HCT116 (cell line): ENCODE measurements at regions not wholly inside any gene's neighbourhood (a gene's known extent, or its start where the extent isn't known, plus 50 kb on each side); places are given as distances from the start of the nearest gene placed in this dataset.

Experiments
- CBX3 ChIP-seq: IDR thresholded peaks from 2 replicates; pipeline ENCODE4 v1.6.1; 2012; ENCODE audit warnings: low read depth
- EGR1 ChIP-seq: IDR thresholded peaks from 2 replicates; pipeline ENCODE4 v1.6.1; 2012; ENCODE audit warnings: low read depth
- EZH2 ChIP-seq: fragments of 200-600 bp; sonication (generic); IDR thresholded peaks from 2 replicates; pipeline ENCODE4 v1.6.1; 2017; ENCODE audit warnings: antibody characterized with exemption, mixed run types
- EZH2phosphoT487 ChIP-seq: fragments of 200-600 bp; IDR thresholded peaks from 2 replicates; pipeline ENCODE4 v1.6.1; 2018; ENCODE audit warnings: antibody characterized with exemption, borderline replicate concordance
- JUND ChIP-seq: IDR thresholded peaks from 2 replicates; pipeline ENCODE4 v1.6.1; 2012
- POLR2A ChIP-seq: IDR thresholded peaks from 2 replicates; pipeline ENCODE4 v1.7.0; 2011; ENCODE audit warnings: borderline replicate concordance; ENCODE audit not compliant: insufficient read depth, insufficient read length; ENCODE audit errors: extremely low read depth
- POLR2AphosphoS5 ChIP-seq: IDR thresholded peaks from 2 replicates; pipeline ENCODE4 v1.6.1; 2011; ENCODE audit warnings: mild to moderate bottlenecking, low read depth, low read length, moderate library complexity
- RAD21 ChIP-seq: IDR thresholded peaks from 2 replicates; pipeline ENCODE4 v1.6.1; 2012; ENCODE audit warnings: low read depth, mild to moderate bottlenecking
- SP1 ChIP-seq: IDR thresholded peaks from 2 replicates; pipeline ENCODE4 v1.6.1; 2012; ENCODE audit warnings: low read depth
- YY1 ChIP-seq: IDR thresholded peaks from 2 replicates; pipeline ENCODE4 v1.6.1; 2011; ENCODE audit warnings: low read length, low read depth, moderate library complexity, mild to moderate bottlenecking; ENCODE audit not compliant: insufficient replicate concordance; ENCODE audit errors: extremely low read depth
- TF ChIP-seq, protein P1 (sequence below), 3 experiments: fragments of 200-600 bp in 1 of 3; sonication (generic) in 1 of 3; IDR thresholded peaks in 2 of 3; conservative IDR thresholded peaks in 1 of 3; 2 replicates each; pipeline ENCODE4 v1.5.1; 2012 to 2017; ENCODE audit warnings: low read depth in 2 of 3, low read length in 2 of 3, antibody characterized with exemption in 1 of 3, borderline replicate concordance in 1 of 3, control low read depth in 1 of 3, mild to moderate bottlenecking in 1 of 3, mixed read lengths in 1 of 3, mixed run types in 1 of 3, moderate library complexity in 1 of 3; ENCODE audit not compliant: insufficient read depth in 1 of 3
- TF ChIP-seq, protein P2 (sequence below): IDR thresholded peaks from 2 replicates; pipeline ENCODE4 v1.6.1; 2012
- TF ChIP-seq, protein P3 (sequence below): IDR thresholded peaks from 2 replicates; pipeline ENCODE4 v1.6.1; 2012
- TF ChIP-seq, protein P4 (sequence below): IDR thresholded peaks from 2 replicates; pipeline ENCODE4 v1.6.1; 2012; ENCODE audit warnings: low read depth

DNA sequence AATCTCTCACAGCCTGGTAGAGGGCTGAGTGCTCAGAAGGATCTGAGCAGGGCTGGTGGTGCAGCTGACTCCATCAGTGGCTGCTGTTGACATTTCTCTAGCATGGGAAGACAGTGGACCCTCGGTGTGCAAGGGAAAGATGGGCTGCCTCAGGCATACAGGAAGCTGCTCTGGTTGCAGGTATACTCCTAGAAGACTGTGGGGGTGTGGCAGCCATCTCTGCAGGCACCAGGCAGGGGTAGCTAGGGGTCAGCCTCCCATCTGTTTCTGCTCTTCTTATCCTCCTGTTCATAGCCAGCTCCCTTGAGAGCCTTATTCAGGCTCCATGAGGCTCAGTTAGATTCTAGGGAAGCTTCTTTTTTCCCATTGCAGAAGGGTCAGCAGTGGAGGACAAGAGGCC is 475.5 kb downstream of the TSHZ3 start:
- TF ChIP-seq, protein P1, sequence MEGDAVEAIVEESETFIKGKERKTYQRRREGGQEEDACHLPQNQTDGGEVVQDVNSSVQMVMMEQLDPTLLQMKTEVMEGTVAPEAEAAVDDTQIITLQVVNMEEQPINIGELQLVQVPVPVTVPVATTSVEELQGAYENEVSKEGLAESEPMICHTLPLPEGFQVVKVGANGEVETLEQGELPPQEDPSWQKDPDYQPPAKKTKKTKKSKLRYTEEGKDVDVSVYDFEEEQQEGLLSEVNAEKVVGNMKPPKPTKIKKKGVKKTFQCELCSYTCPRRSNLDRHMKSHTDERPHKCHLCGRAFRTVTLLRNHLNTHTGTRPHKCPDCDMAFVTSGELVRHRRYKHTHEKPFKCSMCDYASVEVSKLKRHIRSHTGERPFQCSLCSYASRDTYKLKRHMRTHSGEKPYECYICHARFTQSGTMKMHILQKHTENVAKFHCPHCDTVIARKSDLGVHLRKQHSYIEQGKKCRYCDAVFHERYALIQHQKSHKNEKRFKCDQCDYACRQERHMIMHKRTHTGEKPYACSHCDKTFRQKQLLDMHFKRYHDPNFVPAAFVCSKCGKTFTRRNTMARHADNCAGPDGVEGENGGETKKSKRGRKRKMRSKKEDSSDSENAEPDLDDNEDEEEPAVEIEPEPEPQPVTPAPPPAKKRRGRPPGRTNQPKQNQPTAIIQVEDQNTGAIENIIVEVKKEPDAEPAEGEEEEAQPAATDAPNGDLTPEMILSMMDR (IDR thresholded peaks at IDR 0.05 in 2 of 3, conservative IDR thresholded peaks at IDR 0.05 in 1 of 3; ENCODE audit: borderline replicate concordance in 1 of 3, insufficient read depth in 1 of 3, low read depth in 2 of 3, low read length in 2 of 3) = no peak
- TF ChIP-seq, protein P2, sequence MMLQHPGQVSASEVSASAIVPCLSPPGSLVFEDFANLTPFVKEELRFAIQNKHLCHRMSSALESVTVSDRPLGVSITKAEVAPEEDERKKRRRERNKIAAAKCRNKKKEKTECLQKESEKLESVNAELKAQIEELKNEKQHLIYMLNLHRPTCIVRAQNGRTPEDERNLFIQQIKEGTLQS = no peak
- TF ChIP-seq POLR2AphosphoS5 (no peak), POLR2A (no peak), RAD21 (no peak), EGR1 (no peak), YY1 (no peak), JUND (no peak), SP1 (no peak), EZH2 (no peak), EZH2phosphoT487 (no peak), CBX3 (no peak)
- TF ChIP-seq, protein P3, sequence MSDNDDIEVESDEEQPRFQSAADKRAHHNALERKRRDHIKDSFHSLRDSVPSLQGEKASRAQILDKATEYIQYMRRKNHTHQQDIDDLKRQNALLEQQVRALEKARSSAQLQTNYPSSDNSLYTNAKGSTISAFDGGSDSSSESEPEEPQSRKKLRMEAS = no peak
- TF ChIP-seq, protein P4, sequence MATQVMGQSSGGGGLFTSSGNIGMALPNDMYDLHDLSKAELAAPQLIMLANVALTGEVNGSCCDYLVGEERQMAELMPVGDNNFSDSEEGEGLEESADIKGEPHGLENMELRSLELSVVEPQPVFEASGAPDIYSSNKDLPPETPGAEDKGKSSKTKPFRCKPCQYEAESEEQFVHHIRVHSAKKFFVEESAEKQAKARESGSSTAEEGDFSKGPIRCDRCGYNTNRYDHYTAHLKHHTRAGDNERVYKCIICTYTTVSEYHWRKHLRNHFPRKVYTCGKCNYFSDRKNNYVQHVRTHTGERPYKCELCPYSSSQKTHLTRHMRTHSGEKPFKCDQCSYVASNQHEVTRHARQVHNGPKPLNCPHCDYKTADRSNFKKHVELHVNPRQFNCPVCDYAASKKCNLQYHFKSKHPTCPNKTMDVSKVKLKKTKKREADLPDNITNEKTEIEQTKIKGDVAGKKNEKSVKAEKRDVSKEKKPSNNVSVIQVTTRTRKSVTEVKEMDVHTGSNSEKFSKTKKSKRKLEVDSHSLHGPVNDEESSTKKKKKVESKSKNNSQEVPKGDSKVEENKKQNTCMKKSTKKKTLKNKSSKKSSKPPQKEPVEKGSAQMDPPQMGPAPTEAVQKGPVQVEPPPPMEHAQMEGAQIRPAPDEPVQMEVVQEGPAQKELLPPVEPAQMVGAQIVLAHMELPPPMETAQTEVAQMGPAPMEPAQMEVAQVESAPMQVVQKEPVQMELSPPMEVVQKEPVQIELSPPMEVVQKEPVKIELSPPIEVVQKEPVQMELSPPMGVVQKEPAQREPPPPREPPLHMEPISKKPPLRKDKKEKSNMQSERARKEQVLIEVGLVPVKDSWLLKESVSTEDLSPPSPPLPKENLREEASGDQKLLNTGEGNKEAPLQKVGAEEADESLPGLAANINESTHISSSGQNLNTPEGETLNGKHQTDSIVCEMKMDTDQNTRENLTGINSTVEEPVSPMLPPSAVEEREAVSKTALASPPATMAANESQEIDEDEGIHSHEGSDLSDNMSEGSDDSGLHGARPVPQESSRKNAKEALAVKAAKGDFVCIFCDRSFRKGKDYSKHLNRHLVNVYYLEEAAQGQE = no peak
